ENCODE measurements at regions not wholly inside any gene's neighbourhood (a gene's known extent, or its start where the extent isn't known, plus 50 kb on each side); places are given as distances from the start of the nearest gene placed in this dataset.

GRCh38 chr18:45556222-45556621, 59.1 kb upstream of the SLC14A2 start:
- Histone ChIP-seq H3K36me3 (ENCODE audit: insufficient read depth, low read length) (no peaks in the 10 kb centered on the region), H3K9me2 (ENCODE audit: insufficient read depth, low read length) (no peaks in the 10 kb centered on the region), H3K4me2 (ENCODE audit: low read length) (no peak overlapping the region), H4K20me1 (ENCODE audit: insufficient read depth, low read length) (no peaks in the 10 kb centered on the region), H3K9me3 (ENCODE audit: low read length) (no peaks in the 10 kb centered on the region), H3K27ac (ENCODE audit: low read depth, low read length, poor library complexity, severe bottlenecking) (no peak overlapping the region), H3K4me3 (ENCODE audit: low read depth, low read length, poor library complexity, severe bottlenecking) (no peak overlapping the region), H3K4me1 (ENCODE audit: insufficient read depth, low read length, poor library complexity, severe bottlenecking) (no peaks in the 10 kb centered on the region), H3K79me2 (ENCODE audit: insufficient read depth, low read depth, low read length) (no peaks in the 10 kb centered on the region), H2AFZ (ENCODE audit: low read length) (no peak overlapping the region)
- TF ChIP-seq EZH2phosphoT487 (IDR thresholded peaks at IDR 0.05; ENCODE audit: borderline replicate concordance, low read depth, low read length) (no peak), CTCF (conservative IDR thresholded peaks at IDR 0.05; ENCODE audit: low read length) (no peak)
- ChIA-PET POLR2A (interaction anchor here (0.9 kb wide), 1 partner anchor 10 kb away, joined by 3 read pairs; no protein-coding TSS in a partner anchor), CTCF (ENCODE audit: unreplicated experiment) (no interaction called here)
- no TSS peak for BruUV-seq (replicated peaks)
- no peak for DNase-seq (ENCODE audit: low spot score)
- intact Hi-C loops (cut with micrococcal nuclease; ENCODE audit: unreplicated experiment) = no loop called here

- no peak overlapping the region for H2AFZ ChIP-seq (ENCODE audit: low read length)
- H3K9me2 ChIP-seq (ENCODE audit: insufficient read depth, low read length) = no peaks in the 10 kb centered on the region
- H3K9me3 ChIP-seq (ENCODE audit: low read length) = no peaks in the 10 kb centered on the region
- H3K4me3 ChIP-seq (ENCODE audit: low read depth, low read length, poor library complexity, severe bottlenecking) = no peak overlapping the region
- H3K36me3 ChIP-seq (ENCODE audit: insufficient read depth, low read length) = no peaks in the 10 kb centered on the region
- no peak for DNase-seq (ENCODE audit: low spot score)
- TF ChIP-seq EZH2phosphoT487 (IDR thresholded peaks at IDR 0.05; ENCODE audit: borderline replicate concordance, low read depth, low read length) (no peak), CTCF (conservative IDR thresholded peaks at IDR 0.05; ENCODE audit: low read length) (no peak)
- no peak overlapping the region for H3K4me2 ChIP-seq (ENCODE audit: low read length)
- H4K20me1 ChIP-seq (ENCODE audit: insufficient read depth, low read length) = no peaks in the 10 kb centered on the region
- ChIA-PET CTCF (ENCODE audit: unreplicated experiment) (no interaction called here), POLR2A (interaction anchor here (0.9 kb wide), 1 partner anchor 11 kb away, joined by 3 read pairs; no protein-coding TSS in a partner anchor)
- H3K4me1 ChIP-seq (ENCODE audit: insufficient read depth, low read length, poor library complexity, severe bottlenecking) = no peaks in the 10 kb centered on the region
- no peak overlapping the region for H3K27ac ChIP-seq (ENCODE audit: low read depth, low read length, poor library complexity, severe bottlenecking)
- no TSS peak for BruUV-seq (replicated peaks)
- intact Hi-C loops (cut with micrococcal nuclease; ENCODE audit: unreplicated experiment) = no loop called here
- H3K79me2 ChIP-seq (ENCODE audit: insufficient read depth, low read depth, low read length) = no peaks in the 10 kb centered on the region
These were observed 58.0 kb upstream of the SLC14A2 start for GRCh38 chr18:45557287-45557686.

- BruUV-seq (replicated peaks) = no TSS peak
- intact Hi-C loops (cut with micrococcal nuclease; ENCODE audit: unreplicated experiment) = no loop called here
- Histone ChIP-seq H3K9me2 (ENCODE audit: insufficient read depth, low read length) (no peaks in the 10 kb centered on the region), H2AFZ (ENCODE audit: low read length) (no peak overlapping the region), H3K4me3 (ENCODE audit: low read depth, low read length, poor library complexity, severe bottlenecking) (no peak overlapping the region), H3K4me2 (ENCODE audit: low read length) (no peak overlapping the region), H3K27ac (ENCODE audit: low read depth, low read length, poor library complexity, severe bottlenecking) (no peak overlapping the region), H4K20me1 (ENCODE audit: insufficient read depth, low read length) (no peaks in the 10 kb centered on the region), H3K79me2 (ENCODE audit: insufficient read depth, low read depth, low read length) (no peaks in the 10 kb centered on the region), H3K36me3 (ENCODE audit: insufficient read depth, low read length) (no peaks in the 10 kb centered on the region), H3K9me3 (ENCODE audit: low read length) (no peaks in the 10 kb centered on the region), H3K4me1 (ENCODE audit: insufficient read depth, low read length, poor library complexity, severe bottlenecking) (no peaks in the 10 kb centered on the region)
- ChIA-PET POLR2A (no interaction called here), CTCF (ENCODE audit: unreplicated experiment) (no interaction called here)
- DNase-seq (ENCODE audit: low spot score) = no peak
- TF ChIP-seq EZH2phosphoT487 (IDR thresholded peaks at IDR 0.05; ENCODE audit: borderline replicate concordance, low read depth, low read length) (no peak), CTCF (conservative IDR thresholded peaks at IDR 0.05; ENCODE audit: low read length) (no peak)
These were observed 57.5 kb upstream of the SLC14A2 start for GRCh38 chr18:45557779-45558178.
